Urothelium cell line (cell line): ENCODE measurements at regions not wholly inside any gene's neighbourhood (a gene's known extent, or its start where the extent isn't known, plus 50 kb on each side); places are given as distances from the start of the nearest gene placed in this dataset.

Experiments
- DNase-seq: peaks from one replicate; pipeline ENCODE4 v3.0.0; 2011; ENCODE audit warnings: low spot score, mixed read lengths
- FAIRE-seq: peaks from 2 replicates; lab custom pipeline; 2011; peaks lifted over from hg19 to GRCh38; lab: Jason Lieb, UNC

DNA sequence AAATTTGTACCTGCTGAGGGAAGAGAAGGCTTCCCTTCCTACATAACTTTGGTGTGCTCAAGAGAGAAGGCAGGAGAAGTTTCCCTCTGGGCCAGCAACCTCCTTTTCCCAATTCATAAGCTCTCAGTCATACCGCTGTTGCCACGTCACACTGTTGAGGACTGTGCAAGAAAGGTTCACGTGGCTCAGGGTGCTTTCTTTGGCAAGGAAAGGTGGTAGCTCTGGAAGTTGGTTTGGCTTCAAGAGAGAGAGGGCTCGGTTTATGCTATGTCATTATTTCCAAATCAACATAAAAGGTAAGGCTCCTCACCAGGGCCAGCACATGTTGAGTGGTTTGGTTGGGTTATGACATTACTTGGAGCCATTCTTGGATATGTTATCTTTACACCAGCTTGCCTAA is 77.3 kb downstream of the TNFSF18 start:
- no peak for FAIRE-seq
- DNase-seq: no peak

DNA sequence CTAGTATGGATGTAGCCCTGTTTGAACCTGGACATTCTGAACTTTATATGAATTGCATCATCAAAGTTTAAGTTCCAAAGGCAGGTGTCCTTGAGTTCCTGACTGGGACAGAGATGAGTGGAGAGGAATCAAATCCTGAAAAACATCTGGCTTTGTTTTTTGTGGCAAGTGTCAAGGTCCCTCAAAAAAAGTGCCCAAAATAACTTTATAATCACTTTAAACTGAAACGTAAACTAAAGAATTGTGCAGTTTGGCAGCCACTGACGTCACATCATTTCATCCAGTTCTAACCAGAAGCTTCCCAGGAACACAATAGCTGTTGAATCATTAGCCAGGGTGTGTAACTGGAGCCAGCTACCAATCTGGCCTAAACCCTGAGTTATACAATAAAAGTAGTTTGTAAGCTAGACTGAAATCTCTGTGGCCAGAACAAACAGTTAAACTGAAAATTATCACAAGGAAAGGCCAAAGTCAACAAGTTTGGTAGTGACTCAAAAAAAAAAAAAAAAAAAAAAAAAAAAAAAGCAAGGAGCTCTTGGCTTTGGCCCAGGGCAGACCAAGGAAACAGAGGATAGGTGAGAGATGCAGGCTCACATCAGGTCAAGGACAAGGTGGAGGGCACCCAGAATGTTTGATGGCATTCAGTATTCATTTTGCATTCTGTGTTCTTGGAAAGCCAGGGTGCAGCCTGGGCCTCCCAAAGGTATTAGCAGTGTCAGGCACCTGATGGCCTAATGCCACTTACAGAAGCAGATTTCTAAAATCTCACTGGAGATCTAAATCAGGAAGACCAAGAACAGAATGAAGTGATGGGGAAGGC is 74.3 kb downstream of the TNFSF18 start:
- DNase-seq (peak; percentile 59), FAIRE-seq (no peak)

DNA sequence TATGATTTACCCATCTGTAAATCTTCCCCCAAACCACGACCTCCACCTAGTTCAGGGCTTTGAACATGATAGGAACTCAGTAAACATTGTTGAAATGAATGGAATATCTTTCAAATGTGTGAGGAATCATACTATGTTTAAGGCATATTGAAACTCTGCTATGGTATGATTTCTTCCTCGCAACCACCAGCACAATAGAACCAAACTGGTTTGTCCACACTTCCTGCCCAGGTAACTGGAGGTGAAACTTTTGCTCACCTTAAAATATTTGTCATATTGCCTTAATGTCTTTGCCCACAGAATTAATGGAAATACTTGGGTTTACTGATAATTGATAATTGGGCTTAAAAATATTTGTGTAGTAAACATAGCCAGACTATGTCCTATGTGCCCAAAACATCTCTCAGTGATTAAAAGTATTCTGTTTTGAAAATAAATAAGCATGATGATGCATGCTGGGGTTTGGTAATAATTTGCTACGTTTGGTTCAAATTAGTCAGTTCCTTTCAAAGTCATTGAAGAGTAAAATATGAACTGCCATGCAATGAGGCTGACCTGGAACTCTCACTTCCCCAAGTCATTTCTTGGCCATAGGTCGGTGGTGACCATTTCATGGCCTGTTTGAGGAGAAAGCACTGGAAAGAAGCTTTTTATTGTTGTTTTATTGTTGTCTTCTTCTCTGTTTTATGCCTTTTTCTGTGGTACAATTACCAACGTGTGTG is 73.3 kb downstream of the TNFSF18 start:
- DNase-seq: no peak
- FAIRE-seq: no peak

DNA sequence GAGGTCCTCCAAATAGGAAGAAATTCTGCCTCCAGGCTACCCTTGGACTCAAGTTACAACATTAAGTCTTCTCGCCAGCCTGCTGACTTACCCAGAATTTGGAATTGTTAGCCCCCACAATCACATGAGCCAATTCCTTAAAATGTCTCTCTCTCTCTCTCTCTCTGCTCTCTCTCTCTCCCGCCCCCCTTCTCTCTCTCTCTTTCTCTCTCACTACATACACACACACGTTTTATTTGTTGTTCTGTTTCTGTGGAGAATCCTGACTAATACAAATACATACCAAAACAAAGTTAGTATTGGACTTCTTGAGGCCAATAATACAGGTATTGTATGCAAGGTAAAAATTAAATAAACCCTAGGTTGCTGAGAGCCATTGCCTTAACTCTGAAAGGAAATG is 72.1 kb downstream of the TNFSF18 start:
- no peak for FAIRE-seq
- no peak for DNase-seq

DNA sequence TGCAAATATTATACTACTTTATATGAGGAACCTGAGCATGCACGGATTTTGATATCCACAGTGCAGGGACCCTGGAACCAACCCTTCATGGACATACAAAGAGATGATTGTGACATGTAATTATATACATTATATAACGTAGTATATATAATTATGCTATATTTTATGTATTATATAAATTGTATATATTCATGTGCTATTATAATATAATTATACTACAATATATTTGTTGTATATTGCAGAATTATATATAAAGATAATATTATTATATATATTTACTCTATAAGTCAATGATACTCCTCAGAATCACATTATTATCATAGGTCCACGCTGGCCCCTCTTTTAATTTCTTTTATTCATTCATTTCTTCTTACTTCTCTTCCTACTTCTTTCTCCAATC is 70.9 kb downstream of the TNFSF18 start:
- DNase-seq (no peak), FAIRE-seq (no peak)

DNA sequence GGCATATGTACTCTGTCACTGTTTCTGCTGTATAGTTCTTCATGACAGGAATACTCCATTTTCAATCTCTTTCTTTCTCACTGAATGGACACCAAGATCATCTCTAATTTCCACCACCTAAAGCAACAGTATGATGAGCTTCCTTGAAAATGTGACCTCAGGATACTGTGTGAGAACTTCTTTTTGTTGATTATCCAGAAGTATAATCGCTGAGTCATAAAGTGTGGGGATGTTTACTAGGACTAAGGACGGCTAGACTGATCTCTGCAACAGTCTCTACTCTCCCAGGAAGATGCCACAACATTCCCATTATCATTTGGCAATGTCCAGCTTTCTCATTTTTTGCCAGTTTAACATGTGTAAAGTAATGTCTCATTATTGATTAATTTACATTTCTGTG is 70.3 kb downstream of the TNFSF18 start:
- FAIRE-seq (no peak), DNase-seq (no peak)

DNA sequence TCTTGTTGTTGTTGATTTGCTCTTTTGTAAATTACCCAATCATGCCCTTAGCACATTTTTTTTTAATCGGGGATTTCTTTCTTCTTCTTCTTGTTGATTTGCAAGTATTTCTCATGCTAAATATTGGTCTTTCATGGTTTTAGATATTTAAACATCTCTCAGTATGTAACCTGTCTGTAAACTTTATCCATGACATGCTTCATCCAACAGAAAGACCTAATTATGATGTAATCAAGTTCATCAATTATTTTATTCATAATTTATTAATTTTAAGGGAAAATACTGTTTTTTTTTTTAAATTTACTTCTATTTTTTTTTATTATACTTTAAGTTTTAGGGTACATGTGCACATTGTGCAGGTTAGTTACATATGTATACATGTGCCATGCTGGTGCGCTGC is 69.8 kb downstream of the TNFSF18 start:
- DNase-seq: no peak
- FAIRE-seq: no peak
